H1 (cell line): ENCODE measurements at regions not wholly inside any gene's neighbourhood (a gene's known extent, or its start where the extent isn't known, plus 50 kb on each side); places are given as distances from the start of the nearest gene placed in this dataset.

Source experiments
- SAP30 ChIP-seq: fragments of 300-600 bp; sonication (generic); IDR thresholded peaks from 2 replicates; pipeline ENCODE4 v1.7.1; 2012; ENCODE audit warnings: low read length, moderate library complexity, mild to moderate bottlenecking, inconsistent platforms; ENCODE audit not compliant: insufficient read depth, insufficient replicate concordance
- SP4 ChIP-seq: IDR thresholded peaks from 2 replicates; pipeline ENCODE4 v1.6.1; 2012; ENCODE audit warnings: low read length, inconsistent platforms

DNA sequence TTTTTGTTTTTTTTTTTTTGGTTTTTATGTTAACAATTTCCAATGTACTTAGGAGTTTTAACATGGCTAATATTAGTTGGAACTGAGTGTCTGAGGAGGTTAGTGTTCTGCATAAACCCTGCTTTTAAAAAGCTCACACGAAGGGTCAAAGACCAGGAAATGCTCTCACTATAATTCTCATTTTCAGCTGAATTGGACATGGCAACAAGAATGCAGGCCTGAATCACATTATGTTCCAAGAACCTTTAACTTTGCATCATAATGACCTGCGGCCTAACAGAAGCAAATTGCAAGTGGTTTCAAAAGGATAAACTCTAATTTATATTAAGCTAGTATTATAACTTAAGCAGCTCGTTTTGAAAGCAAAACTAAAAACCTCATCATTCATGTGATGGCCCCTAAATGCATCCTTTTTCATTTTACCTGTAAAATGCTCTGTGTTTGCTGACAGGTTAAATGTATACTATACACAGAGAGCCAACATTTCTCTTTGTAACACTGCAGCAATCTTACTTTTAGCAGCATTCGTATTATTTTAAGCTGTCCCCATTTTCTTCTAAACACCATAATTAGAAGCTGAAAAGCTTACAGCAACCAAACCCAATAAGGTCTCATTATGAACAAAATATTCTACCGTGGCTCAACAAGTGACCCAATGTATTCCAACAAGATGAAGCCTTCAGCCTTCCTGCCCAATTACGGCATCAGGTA lies 242.8 kb upstream of the SP4 start (continued):
- no peak for TF ChIP-seq SP4
- no peak for TF ChIP-seq SAP30
- TF ChIP-seq, all 59 proteins: peak for 0
